Ishikawa (cell line): ENCODE measurements at regions not wholly inside any gene's neighbourhood (a gene's known extent, or its start where the extent isn't known, plus 50 kb on each side); places are given as distances from the start of the nearest gene placed in this dataset.

Experiments
- CEBPB ChIP-seq: IDR thresholded peaks from 2 replicates; pipeline ENCODE4 v1.6.1; 2012
- EGR1 ChIP-seq: IDR thresholded peaks from 2 replicates; pipeline ENCODE4 v1.6.1; 2012
- EP300 ChIP-seq: IDR thresholded peaks from 2 replicates; pipeline ENCODE4 v1.6.1; 2012; ENCODE audit warnings: borderline replicate concordance
- FOXM1 ChIP-seq: IDR thresholded peaks from 2 replicates; pipeline ENCODE4 v1.6.1; 2012; ENCODE audit warnings: low read depth, borderline replicate concordance
- MAX ChIP-seq: IDR thresholded peaks from 2 replicates; pipeline ENCODE4 v1.6.1; 2012
- NFIC ChIP-seq: IDR thresholded peaks from 2 replicates; pipeline ENCODE4 v1.6.1; 2012
- REST ChIP-seq: IDR thresholded peaks from 2 replicates; pipeline ENCODE4 v1.6.1; 2012; ENCODE audit warnings: low read depth, mild to moderate bottlenecking
- TAF1 ChIP-seq: IDR thresholded peaks from 2 replicates; pipeline ENCODE4 v1.6.1; 2012; ENCODE audit warnings: low read depth, mild to moderate bottlenecking
- TEAD4 ChIP-seq: IDR thresholded peaks from 2 replicates; pipeline ENCODE4 v1.6.1; 2012
- USF1 ChIP-seq: IDR thresholded peaks from 2 replicates; pipeline ENCODE4 v1.6.1; 2012
- YY1 ChIP-seq: IDR thresholded peaks from 2 replicates; pipeline ENCODE4 v1.6.1; 2012; ENCODE audit warnings: low read depth

GRCh38 chrX:10981506-10981905, 129.6 kb upstream of the HCCS start:
- TF ChIP-seq TAF1 (no peak), EP300 (no peak), REST (no peak), YY1 (no peak), NFIC (no peak), CEBPB (no peak), FOXM1 (no peak), USF1 (no peak), TEAD4 (no peak), MAX (no peak), EGR1 (no peak)
